ENCODE measurements at regions not wholly inside any gene's neighbourhood (a gene's known extent, or its start where the extent isn't known, plus 50 kb on each side); places are given as distances from the start of the nearest gene placed in this dataset.

DNA sequence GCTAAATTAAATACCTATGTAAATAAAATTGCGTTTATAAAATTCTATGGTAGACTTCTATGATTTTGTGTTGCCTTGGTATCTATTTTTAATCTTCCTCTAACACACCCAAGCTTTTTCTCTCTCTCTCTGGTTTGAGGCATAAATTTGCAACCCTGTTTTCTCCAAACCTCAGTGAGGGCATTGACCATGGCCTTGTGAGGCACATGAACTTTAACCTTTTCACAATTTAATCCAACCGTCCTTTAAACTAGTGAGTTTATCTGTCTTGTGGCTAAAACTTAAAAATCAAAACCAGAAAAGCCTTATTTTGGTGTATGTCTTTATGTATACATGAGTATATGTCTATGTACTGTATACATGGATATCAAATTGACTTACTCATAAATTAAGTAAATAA is 746.6 kb upstream of the B3GALT2 start:
- ChIA-PET CTCF (no interaction called here), POLR2A (no interaction called here)
- Mint-ChIP-seq H3K4me3 (no peak overlapping the region), H3K27ac (no peak overlapping the region), H3K36me3 (ENCODE audit: low read depth) (no peaks in the 10 kb centered on the region), H3K27me3 (no peaks in the 10 kb centered on the region), H3K4me1 (no peaks in the 10 kb centered on the region), H3K9me3 (peaks cover 5% of the 10 kb centered on the region)
- DNase-seq (no peak), ATAC-seq (ENCODE audit: low read depth) (no peak)
- TF ChIP-seq CTCF (IDR thresholded peaks at IDR 0.05): no peak
- intact Hi-C loops (cut with micrococcal nuclease): no loop called here

DNA sequence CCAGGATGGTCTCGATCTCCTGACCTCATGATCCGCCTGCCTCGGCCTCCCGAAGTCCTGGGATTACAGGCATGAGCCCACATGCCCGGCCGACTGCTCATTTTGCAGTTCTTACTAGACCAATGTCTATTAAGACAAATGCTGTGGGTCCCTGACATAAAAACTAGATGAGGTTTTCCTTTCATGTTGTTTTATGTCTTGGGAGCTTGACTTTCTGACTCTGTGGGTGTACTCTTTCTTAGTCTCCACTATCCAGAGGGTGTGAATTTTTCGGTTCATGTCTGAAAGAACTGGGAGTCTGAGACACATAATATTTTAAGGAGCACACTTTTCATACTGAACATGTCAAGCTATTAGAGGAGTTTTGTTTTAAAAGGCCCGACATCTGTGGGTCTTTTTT is 744.9 kb upstream of the B3GALT2 start:
- Mint-ChIP-seq H3K9me3 (peaks cover 8% of the 10 kb centered on the region), H3K27me3 (no peaks in the 10 kb centered on the region), H3K27ac (no peak overlapping the region), H3K4me1 (no peaks in the 10 kb centered on the region), H3K36me3 (ENCODE audit: low read depth) (no peaks in the 10 kb centered on the region), H3K4me3 (no peak overlapping the region)
- ChIA-PET CTCF (no interaction called here), POLR2A (no interaction called here)
- DNase-seq: no peak
- intact Hi-C loops (cut with micrococcal nuclease): no loop called here
- ATAC-seq (ENCODE audit: low read depth): no peak
- no peak for TF ChIP-seq CTCF (IDR thresholded peaks at IDR 0.05)

DNA sequence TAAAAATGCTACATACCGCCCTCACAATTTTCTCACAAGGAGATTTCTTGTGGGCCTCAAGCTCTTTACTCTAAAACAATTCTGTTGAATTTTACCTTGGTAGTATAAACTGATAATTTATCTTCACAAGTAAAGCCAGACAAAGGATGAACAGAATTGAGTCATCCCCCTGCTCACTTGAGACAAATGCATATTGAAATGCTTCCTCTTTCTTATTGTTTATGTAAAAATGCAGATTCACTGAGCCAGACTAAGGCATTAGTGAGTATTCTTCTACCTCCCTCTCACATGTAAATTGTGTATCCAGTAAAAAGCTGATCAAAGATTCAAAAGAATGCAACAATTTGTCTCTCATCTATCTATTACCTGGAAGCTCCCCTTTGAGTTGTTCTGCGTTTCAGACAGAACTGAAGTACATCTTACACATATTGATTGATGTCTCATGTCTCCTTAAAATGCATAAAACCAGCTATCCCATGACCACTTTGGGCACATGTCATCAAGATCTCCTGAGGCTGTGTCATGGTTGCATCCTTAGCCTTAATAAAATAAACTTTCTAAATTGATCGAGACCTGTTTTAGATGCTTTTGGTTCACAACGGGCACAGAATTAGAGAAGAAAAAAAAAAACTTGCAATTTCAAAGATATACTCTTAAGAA is 743.1 kb upstream of the B3GALT2 start:
- ChIA-PET POLR2A (no interaction called here), CTCF (interaction anchor here (0.6 kb wide), 1 partner anchor 119 kb away, joined by 4 read pairs; no protein-coding TSS in a partner anchor)
- Mint-ChIP-seq H3K4me3 (no peak overlapping the region), H3K27me3 (no peaks in the 10 kb centered on the region), H3K4me1 (no peaks in the 10 kb centered on the region), H3K9me3 (peaks cover 6% of the 10 kb centered on the region), H3K27ac (no peak overlapping the region), H3K36me3 (ENCODE audit: low read depth) (no peaks in the 10 kb centered on the region)
- no peak for ATAC-seq (ENCODE audit: low read depth)
- intact Hi-C loops (cut with micrococcal nuclease): no loop called here
- no peak for DNase-seq
- no peak for TF ChIP-seq CTCF (IDR thresholded peaks at IDR 0.05)

- Mint-ChIP-seq H3K4me3 (no peak overlapping the region), H3K27me3 (no peaks in the 10 kb centered on the region), H3K36me3 (ENCODE audit: low read depth) (no peaks in the 10 kb centered on the region), H3K9me3 (peaks cover 6% of the 10 kb centered on the region), H3K27ac (no peak overlapping the region), H3K4me1 (no peaks in the 10 kb centered on the region)
- ATAC-seq (ENCODE audit: low read depth): no peak
- DNase-seq: no peak
- intact Hi-C loops (cut with micrococcal nuclease): no loop called here
- no peak for TF ChIP-seq CTCF (IDR thresholded peaks at IDR 0.05)
- ChIA-PET POLR2A (no interaction called here), CTCF (no interaction called here)
These were observed 741.1 kb upstream of the B3GALT2 start for GRCh38 chr1:193927550-193927949.

GRCh38 chr1:193926956-193927355 is 740.5 kb upstream of the B3GALT2 start:
- no peak overlapping the region for H3K4me3 Mint-ChIP-seq
- H3K27me3 Mint-ChIP-seq: no peaks in the 10 kb centered on the region
- no peak overlapping the region for H3K27ac Mint-ChIP-seq
- ATAC-seq (ENCODE audit: low read depth) (no peak), DNase-seq (no peak)
- H3K9me3 Mint-ChIP-seq: peaks cover 6% of the 10 kb centered on the region
- TF ChIP-seq CTCF (IDR thresholded peaks at IDR 0.05): no peak
- intact Hi-C loops (cut with micrococcal nuclease): no loop called here
- H3K36me3 Mint-ChIP-seq (ENCODE audit: low read depth): no peaks in the 10 kb centered on the region
- ChIA-PET POLR2A (no interaction called here), CTCF (no interaction called here)
- no peaks in the 10 kb centered on the region for H3K4me1 Mint-ChIP-seq
